Right lobe of liver (tissue), 4 donors: ENCODE measurements at regions not wholly inside any gene's neighbourhood (a gene's known extent, or its start where the extent isn't known, plus 50 kb on each side); places are given as distances from the start of the nearest gene placed in this dataset.
"Not testable (repeated sequence)": the region's sequence is repeated elsewhere in the genome, so short reads cannot be mapped to it uniquely, and the experiment has no call there.

ENCODE experiments used
- POLR2A ChIP-seq: fragments of 450-650 bp; IDR thresholded peaks from one replicate; pipeline ENCODE4 v1.6.1; 2017; ENCODE audit warnings: antibody characterized with exemption, mild to moderate bottlenecking
- TF ChIP-seq, protein P1 (sequence below), 4 donors: fragments of 200-600 bp in 3 of 4; fragments of 450-650 bp in 1 of 4; IDR thresholded peaks; one replicate each; pipeline versions ENCODE4 v1.5.1 to v1.8.0; 2016 to 2022; ENCODE audit warnings: antibody characterized with exemption in 4 of 4, mild to moderate bottlenecking in 2 of 4
- donor health status: DM: no; HTN: no; CAD: no.
- donor health status: DM: no; HTN: no; CAD: no.
- donor health status: DM: no; HTN: yes; CAD: no.

DNA sequence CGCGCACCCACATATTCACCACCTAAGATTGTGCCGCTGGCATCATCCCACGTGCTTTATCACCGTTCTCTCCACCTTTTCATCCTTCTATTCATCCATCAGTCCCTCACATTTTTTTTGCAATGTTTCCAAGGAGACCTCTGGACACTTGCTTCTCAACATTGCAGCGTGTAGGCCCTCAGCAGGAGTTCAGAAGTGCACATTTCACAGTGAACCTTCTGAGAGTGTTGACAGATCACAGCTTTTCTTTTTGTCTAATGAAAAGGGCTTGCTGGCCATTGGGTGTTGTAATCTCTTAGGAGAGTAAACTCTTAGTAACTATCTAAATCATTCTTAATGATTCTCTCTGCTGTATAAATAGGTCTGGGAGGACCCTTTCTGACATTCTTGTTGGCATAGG lies 70.5 kb downstream of the GOLGA6L22 start:
- TF ChIP-seq POLR2A, result not testable (repeated sequence)
- TF ChIP-seq, protein P1, sequence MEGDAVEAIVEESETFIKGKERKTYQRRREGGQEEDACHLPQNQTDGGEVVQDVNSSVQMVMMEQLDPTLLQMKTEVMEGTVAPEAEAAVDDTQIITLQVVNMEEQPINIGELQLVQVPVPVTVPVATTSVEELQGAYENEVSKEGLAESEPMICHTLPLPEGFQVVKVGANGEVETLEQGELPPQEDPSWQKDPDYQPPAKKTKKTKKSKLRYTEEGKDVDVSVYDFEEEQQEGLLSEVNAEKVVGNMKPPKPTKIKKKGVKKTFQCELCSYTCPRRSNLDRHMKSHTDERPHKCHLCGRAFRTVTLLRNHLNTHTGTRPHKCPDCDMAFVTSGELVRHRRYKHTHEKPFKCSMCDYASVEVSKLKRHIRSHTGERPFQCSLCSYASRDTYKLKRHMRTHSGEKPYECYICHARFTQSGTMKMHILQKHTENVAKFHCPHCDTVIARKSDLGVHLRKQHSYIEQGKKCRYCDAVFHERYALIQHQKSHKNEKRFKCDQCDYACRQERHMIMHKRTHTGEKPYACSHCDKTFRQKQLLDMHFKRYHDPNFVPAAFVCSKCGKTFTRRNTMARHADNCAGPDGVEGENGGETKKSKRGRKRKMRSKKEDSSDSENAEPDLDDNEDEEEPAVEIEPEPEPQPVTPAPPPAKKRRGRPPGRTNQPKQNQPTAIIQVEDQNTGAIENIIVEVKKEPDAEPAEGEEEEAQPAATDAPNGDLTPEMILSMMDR (IDR thresholded peaks at IDR 0.05), result not testable (repeated sequence)
